SK-MEL-5 (cell line): ENCODE measurements at regions not wholly inside any gene's neighbourhood (a gene's known extent, or its start where the extent isn't known, plus 50 kb on each side); places are given as distances from the start of the nearest gene placed in this dataset.
"Not testable (repeated sequence)": the region's sequence is repeated elsewhere in the genome, so short reads cannot be mapped to it uniquely, and the experiment has no call there.

Experiments
- DNase-seq: peaks from one replicate; pipeline ENCODE4 v3.0.0-alpha.2; 2016; ENCODE audit warnings: low read depth, low spot score
- in situ Hi-C: cut with HindIII; loops from 2 replicates; pipeline ENCODE4 v1.10.0; 2016; ENCODE audit warnings: low sequenced_read_pairs, high pct_unique_total_duplicates, low pct_unique_long_range_greater_than_20kb

GRCh38 chr2:207438414-207439126 is 91.2 kb upstream of the CREB1 start:
- DNase-seq: no peak
- in situ Hi-C loops: no loop called here

GRCh38 chr2:207439881-207440280 is 89.9 kb upstream of the CREB1 start:
- in situ Hi-C loops, DNase-seq: not testable (repeated sequence)

- no peak for DNase-seq
- in situ Hi-C loops: no loop called here
These were observed 85.0 kb upstream of the CREB1 start for GRCh38 chr2:207444756-207445155.

GRCh38 chr2:207446653-207447052 is 83.1 kb upstream of the CREB1 start:
- in situ Hi-C loops: no loop called here
- DNase-seq: no peak

- no peak for DNase-seq
- in situ Hi-C loops: no loop called here
These were observed 81.8 kb upstream of the CREB1 start for GRCh38 chr2:207448006-207448405.

GRCh38 chr2:207449642-207450165 is 80.1 kb upstream of the CREB1 start:
- in situ Hi-C loops: no loop called here
- no peak for DNase-seq

GRCh38 chr2:207450186-207450585 is 79.6 kb upstream of the CREB1 start:
- DNase-seq: no peak
- in situ Hi-C loops: no loop called here

GRCh38 chr2:207458582-207458981 is 71.2 kb upstream of the CREB1 start:
- in situ Hi-C loops: no loop called here

GRCh38 chr2:207459990-207460757 is 69.6 kb upstream of the CREB1 start:
- no peak for DNase-seq
- in situ Hi-C loops: no loop called here

More at GRCh38 chr2:207458582-207458981, 71.2 kb upstream of the CREB1 start:
- no peak for DNase-seq

GRCh38 chr2:207463433-207463832 is 66.3 kb upstream of the CREB1 start:
- no peak for DNase-seq
- in situ Hi-C loops: no loop called here

- DNase-seq: no peak
- in situ Hi-C loops: no loop called here
These were observed 65.8 kb upstream of the CREB1 start for GRCh38 chr2:207464007-207464406.

GRCh38 chr2:207465894-207466293 is 63.9 kb upstream of the CREB1 start:
- in situ Hi-C loops: no loop called here
- no peak for DNase-seq

GRCh38 chr2:207467716-207468347 is 61.9 kb upstream of the CREB1 start:
- peak; percentile 10 for DNase-seq
- in situ Hi-C loops: no loop called here

GRCh38 chr2:207468488-207468887 is 61.3 kb upstream of the CREB1 start:
- in situ Hi-C loops: no loop called here
- DNase-seq: peak; percentile 36

GRCh38 chr2:207469451-207469850 is 60.3 kb upstream of the CREB1 start:
- no peak for DNase-seq
- in situ Hi-C loops: no loop called here

GRCh38 chr2:207469943-207470729 is 59.6 kb upstream of the CREB1 start:
- DNase-seq: no peak
- in situ Hi-C loops: no loop called here

- in situ Hi-C loops: no loop called here
These were observed 58.5 kb upstream of the CREB1 start for GRCh38 chr2:207471261-207471660.

More at GRCh38 chr2:207471261-207471660, 58.5 kb upstream of the CREB1 start:
- no peak for DNase-seq
